WTC11 (cell line): ENCODE measurements at regions not wholly inside any gene's neighbourhood (a gene's known extent, or its start where the extent isn't known, plus 50 kb on each side); places are given as distances from the start of the nearest gene placed in this dataset.

Source experiments
- ATAC-seq: fragments of 200-7000 bp; cut with Tn5 transposase; 2 replicates; pipeline ENCODE4 v1.10.0; 2021; ENCODE audit warnings: mild to moderate bottlenecking, moderate library complexity
- CTCF ChIA-PET: fragments of 300-600 bp; sonication (Branson Sonifier 250); formaldehyde crosslinking; loops from one replicate; lab custom pipeline; 2021; ENCODE audit warnings: antibody characterized with exemption; lab: Charles Lee
- POLR2A ChIA-PET: fragments of 350-600 bp; sonication (Branson Sonifier 250); formaldehyde crosslinking; loops from one replicate; lab custom pipeline; 2021; ENCODE audit warnings: antibody characterized with exemption; lab: Charles Lee
- DNase-seq: peaks from one replicate; pipeline ENCODE4 v3.0.0; 2021; ENCODE audit warnings: low spot score
- H3K27ac Mint-ChIP-seq: 2 replicates; pipeline ENCODE4 v1.8.0; 2021; ENCODE audit warnings: mixed read lengths
- H3K27me3 Mint-ChIP-seq: 2 replicates; pipeline ENCODE4 v1.8.0; 2021; ENCODE audit warnings: low read depth, mild to moderate bottlenecking, moderate library complexity, mixed read lengths
- H3K36me3 Mint-ChIP-seq: 2 replicates; pipeline ENCODE4 v1.8.0; 2021; ENCODE audit warnings: mixed read lengths
- H3K4me1 Mint-ChIP-seq: 2 replicates; pipeline ENCODE4 v1.8.0; 2022; ENCODE audit warnings: mixed read lengths
- H3K4me3 Mint-ChIP-seq: 2 replicates; pipeline ENCODE4 v1.8.0; 2021; ENCODE audit warnings: mild to moderate bottlenecking, moderate library complexity, mixed read lengths
- H3K9me3 Mint-ChIP-seq: 2 replicates; pipeline ENCODE4 v1.8.0; 2021; ENCODE audit warnings: mixed read lengths
- E2F4 ChIP-seq: sonication (generic); formaldehyde crosslinking; IDR thresholded peaks from 2 replicates; pipeline ENCODE4 v1.8.1; 2022; ENCODE audit warnings: low read depth, mild to moderate bottlenecking, moderate library complexity, missing genetic modification reagents, borderline replicate concordance
- ERG ChIP-seq: fragments of 250-450 bp; sonication (Bioruptor Pico); IDR thresholded peaks from 2 replicates; pipeline ENCODE4 v1.8.0; 2021; ENCODE audit warnings: mild to moderate bottlenecking
- NFE2L1 ChIP-seq: sonication (generic); formaldehyde crosslinking; IDR thresholded peaks from 2 replicates; pipeline ENCODE4 v1.8.1; 2023; ENCODE audit warnings: missing genetic modification reagents
- ZNF416 ChIP-seq: fragments of 250-450 bp; sonication (Bioruptor Pico); IDR thresholded peaks from 2 replicates; pipeline ENCODE4 v1.9.0; 2021; ENCODE audit warnings: mild to moderate bottlenecking, inconsistent platforms
- ZNF532 ChIP-seq: fragments of 250-450 bp; sonication (Bioruptor Pico); IDR thresholded peaks from 2 replicates; pipeline ENCODE4 v1.9.0; 2021; ENCODE audit warnings: mild to moderate bottlenecking, borderline replicate concordance

GRCh38 chr19:22918221-22918620 is 84.8 kb downstream of the ZNF728 start:
- TF ChIP-seq E2F4 (CRISPR knock-in tag) (no peak), ZNF532 (no peak), ERG (no peak)
- peaks cover 3% of the 10 kb centered on the region; the same call in 1 of the 2 replicates for H3K27me3 Mint-ChIP-seq
- no peak overlapping the region for H3K27ac Mint-ChIP-seq
- DNase-seq: no peak
- no peak for ATAC-seq
- H3K4me1 Mint-ChIP-seq: no peaks in the 10 kb centered on the region
- ChIA-PET CTCF (no interaction called here), POLR2A (no interaction called here)
- H3K4me3 Mint-ChIP-seq: no peak overlapping the region
- H3K9me3 Mint-ChIP-seq: peaks cover 81% of the 10 kb centered on the region
- H3K36me3 Mint-ChIP-seq: peaks cover 66% of the 10 kb centered on the region

GRCh38 chr19:22919946-22920345 is 83.0 kb downstream of the ZNF728 start:
- Mint-ChIP-seq H3K4me1 (no peaks in the 10 kb centered on the region), H3K27ac (no peak overlapping the region), H3K4me3 (no peak overlapping the region), H3K27me3 (peaks cover 3% of the 10 kb centered on the region; the same call in 1 of the 2 replicates), H3K36me3 (peaks cover 75% of the 10 kb centered on the region), H3K9me3 (peaks cover 84% of the 10 kb centered on the region)
- TF ChIP-seq NFE2L1 (CRISPR knock-in tag): no peak
- no peak for TF ChIP-seq ZNF416 (CRISPR knock-in tag)
- no peak for DNase-seq
- ChIA-PET POLR2A (no interaction called here), CTCF (no interaction called here)
- no peak for ATAC-seq
